ENCODE measurements at regions not wholly inside any gene's neighbourhood (a gene's known extent, or its start where the extent isn't known, plus 50 kb on each side); places are given as distances from the start of the nearest gene placed in this dataset.

DNA sequence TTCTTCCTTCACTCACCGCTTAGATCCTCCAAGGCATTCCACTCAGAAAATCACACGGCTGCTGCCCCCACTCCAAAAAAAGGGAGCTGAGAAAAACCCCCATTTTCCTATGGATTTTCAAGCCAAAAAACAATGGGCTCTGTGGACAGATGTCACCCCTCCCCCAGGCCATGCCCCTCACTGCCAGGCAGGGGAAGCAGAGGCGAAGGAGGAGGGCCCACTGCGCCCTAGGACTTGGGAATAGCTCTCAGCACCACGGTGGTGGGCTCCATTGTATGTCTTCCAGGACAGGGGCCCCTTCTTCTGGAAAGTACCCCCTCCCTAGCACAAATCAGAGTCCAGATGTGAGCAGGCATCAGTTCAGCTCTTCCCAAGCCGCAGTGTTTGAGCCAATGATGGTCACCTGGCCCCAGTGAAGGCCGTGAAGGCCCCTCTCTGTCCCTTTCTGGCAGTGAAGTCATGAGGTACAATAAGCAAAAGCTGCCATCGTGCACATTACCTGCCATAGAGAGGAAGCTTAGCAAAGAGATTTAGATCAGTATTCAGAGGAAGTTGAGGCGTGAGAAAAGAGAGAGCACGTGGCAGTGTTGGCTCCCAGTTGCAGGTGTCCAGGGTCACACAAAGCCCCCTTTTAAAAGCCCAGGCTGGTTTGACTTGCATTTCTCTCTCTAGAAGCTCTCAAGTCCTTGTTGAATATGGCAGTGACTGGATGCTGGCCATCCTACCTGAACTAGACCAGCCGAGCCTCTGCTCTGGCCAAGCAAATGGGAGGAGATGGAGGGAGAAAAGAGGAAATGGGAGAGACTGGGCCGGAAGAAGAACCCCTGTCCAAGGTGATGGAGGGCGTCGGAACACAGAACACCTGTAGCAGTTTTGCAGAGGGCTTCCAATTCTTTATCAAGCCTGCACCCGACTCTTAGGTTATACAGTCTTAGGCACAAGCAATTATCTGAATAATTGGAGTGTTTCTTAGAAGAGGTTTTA is 149.0 kb downstream of the TOMM20 start:
- H3K9me1 ChIP-seq (ENCODE audit: control insufficient read depth, insufficient read depth, low read length) = no peaks in the 10 kb centered on the region
- POLR2A ChIA-PET = interaction anchor here (0.6 to 1.5 kb wide), 6 partner anchors 8 to 367 kb away, joined by 3 to 7 read pairs (median 4); no protein-coding TSS in a partner anchor
- no peak for DNase-seq (ENCODE audit: extremely low read depth in 1 of 4, low spot score in 3 of 4)
- no peak overlapping the region for H2AFZ ChIP-seq (ENCODE audit: low read depth, low read length)
- intact Hi-C loops (cut with micrococcal nuclease) = loop anchor here (5.0 kb wide), 3 partner anchors 103 to 482 kb away; no protein-coding TSS in a partner anchor
- peaks cover 47 to 85% of the 10 kb centered on the region in 2 experiments for H3K4me1 ChIP-seq (replicated peaks in 1 of 2; ENCODE audit: control insufficient read depth in 2 of 2, insufficient read depth in 2 of 2, low read length in 2 of 2)
- H3K9me3 ChIP-seq (replicated peaks; ENCODE audit: control insufficient read depth, insufficient read depth, low read depth, low read length) = no peaks in the 10 kb centered on the region
- no peaks in the 10 kb centered on the region for H3K27me3 ChIP-seq (ENCODE audit: control insufficient read depth in 2 of 2, insufficient read depth in 2 of 2, low read length in 2 of 2)
- CTCF ChIA-PET (ENCODE audit: low intra/inter-chr PET ratio) = interaction anchor here (0.6 kb wide), 1 partner anchor 360 kb away, joined by 3 read pairs; no protein-coding TSS in a partner anchor
- no peaks in the 10 kb centered on the region for H3K36me3 ChIP-seq (ENCODE audit: control insufficient read depth, insufficient read depth, low read length)
- H4K20me1 ChIP-seq (replicated peaks; ENCODE audit: control insufficient read depth, insufficient read depth, low read length) = no peaks in the 10 kb centered on the region
- no peak overlapping the region for H3K4me2 ChIP-seq (ENCODE audit: insufficient read depth, low read length)
- in situ Hi-C loops (cut with MboI) = no loop called here
- FAIRE-seq = no peak
- H3K9ac ChIP-seq (ENCODE audit: insufficient read depth in 1 of 2, low read depth in 2 of 2, low read length in 2 of 2) = no peak overlapping the region
- H3K79me2 ChIP-seq (ENCODE audit: control insufficient read depth, insufficient read depth, low read length) = no peaks in the 10 kb centered on the region
- ATAC-seq = no peak
- BruUV-seq (replicated peaks) = no TSS peak
- 78% methylated on average over 15 of the region's 15 CpGs for WGBS (ENCODE audit: insufficient coverage, low coverage, missing lambda C conversion rate)
- H3K4me3 ChIP-seq = no peak overlapping the region
- H3K27ac ChIP-seq (ENCODE audit: extremely low read depth, low read depth, low read length) = no peak overlapping the region
- TF ChIP-seq MXI1 (IDR thresholded peaks at IDR 0.05; ENCODE audit: low read depth, low read length) = no peak
- peak; percentile 52; the same call in 1 of the 2 replicates for TF ChIP-seq L3MBTL2 (IDR thresholded peaks at IDR 0.05)
- peak; percentile 33; the same call in 1 of the 2 replicates for TF ChIP-seq ZFX (CRISPR knock-in tag; IDR thresholded peaks at IDR 0.05)
- TF ChIP-seq, protein P1, sequence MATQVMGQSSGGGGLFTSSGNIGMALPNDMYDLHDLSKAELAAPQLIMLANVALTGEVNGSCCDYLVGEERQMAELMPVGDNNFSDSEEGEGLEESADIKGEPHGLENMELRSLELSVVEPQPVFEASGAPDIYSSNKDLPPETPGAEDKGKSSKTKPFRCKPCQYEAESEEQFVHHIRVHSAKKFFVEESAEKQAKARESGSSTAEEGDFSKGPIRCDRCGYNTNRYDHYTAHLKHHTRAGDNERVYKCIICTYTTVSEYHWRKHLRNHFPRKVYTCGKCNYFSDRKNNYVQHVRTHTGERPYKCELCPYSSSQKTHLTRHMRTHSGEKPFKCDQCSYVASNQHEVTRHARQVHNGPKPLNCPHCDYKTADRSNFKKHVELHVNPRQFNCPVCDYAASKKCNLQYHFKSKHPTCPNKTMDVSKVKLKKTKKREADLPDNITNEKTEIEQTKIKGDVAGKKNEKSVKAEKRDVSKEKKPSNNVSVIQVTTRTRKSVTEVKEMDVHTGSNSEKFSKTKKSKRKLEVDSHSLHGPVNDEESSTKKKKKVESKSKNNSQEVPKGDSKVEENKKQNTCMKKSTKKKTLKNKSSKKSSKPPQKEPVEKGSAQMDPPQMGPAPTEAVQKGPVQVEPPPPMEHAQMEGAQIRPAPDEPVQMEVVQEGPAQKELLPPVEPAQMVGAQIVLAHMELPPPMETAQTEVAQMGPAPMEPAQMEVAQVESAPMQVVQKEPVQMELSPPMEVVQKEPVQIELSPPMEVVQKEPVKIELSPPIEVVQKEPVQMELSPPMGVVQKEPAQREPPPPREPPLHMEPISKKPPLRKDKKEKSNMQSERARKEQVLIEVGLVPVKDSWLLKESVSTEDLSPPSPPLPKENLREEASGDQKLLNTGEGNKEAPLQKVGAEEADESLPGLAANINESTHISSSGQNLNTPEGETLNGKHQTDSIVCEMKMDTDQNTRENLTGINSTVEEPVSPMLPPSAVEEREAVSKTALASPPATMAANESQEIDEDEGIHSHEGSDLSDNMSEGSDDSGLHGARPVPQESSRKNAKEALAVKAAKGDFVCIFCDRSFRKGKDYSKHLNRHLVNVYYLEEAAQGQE (IDR thresholded peaks at IDR 0.05; ENCODE audit: borderline replicate concordance) = peak; percentile 41; the same call in 1 of the 2 replicates
- TF ChIP-seq, protein P1 (CRISPR knock-in tag; IDR thresholded peaks at IDR 0.05; ENCODE audit: low read depth) = no peak
- TF ChIP-seq TOE1 (IDR thresholded peaks at IDR 0.05; ENCODE audit: borderline replicate concordance) = no peak
- TF ChIP-seq TOE1 (CRISPR knock-in tag; IDR thresholded peaks at IDR 0.05; ENCODE audit: borderline replicate concordance, low read depth) = no peak
- TF ChIP-seq, protein P2, sequence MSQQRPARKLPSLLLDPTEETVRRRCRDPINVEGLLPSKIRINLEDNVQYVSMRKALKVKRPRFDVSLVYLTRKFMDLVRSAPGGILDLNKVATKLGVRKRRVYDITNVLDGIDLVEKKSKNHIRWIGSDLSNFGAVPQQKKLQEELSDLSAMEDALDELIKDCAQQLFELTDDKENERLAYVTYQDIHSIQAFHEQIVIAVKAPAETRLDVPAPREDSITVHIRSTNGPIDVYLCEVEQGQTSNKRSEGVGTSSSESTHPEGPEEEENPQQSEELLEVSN (IDR thresholded peaks at IDR 0.05; ENCODE audit: borderline replicate concordance in 1 of 2, extremely low read depth in 1 of 2, insufficient read depth in 1 of 2, insufficient read length in 1 of 2, low read depth in 1 of 2, low read length in 1 of 2, poor library complexity in 1 of 2, severe bottlenecking in 1 of 2) = peak in 1 of 2 experiments; percentile 18

Measured in K562 (cell line).